ENCODE measurements at regions not wholly inside any gene's neighbourhood (a gene's known extent, or its start where the extent isn't known, plus 50 kb on each side); places are given as distances from the start of the nearest gene placed in this dataset.

- no peak for TF ChIP-seq CHD2 (IDR thresholded peaks at IDR 0.05; ENCODE audit: low read depth, low read length)
- TF ChIP-seq, protein P1, sequence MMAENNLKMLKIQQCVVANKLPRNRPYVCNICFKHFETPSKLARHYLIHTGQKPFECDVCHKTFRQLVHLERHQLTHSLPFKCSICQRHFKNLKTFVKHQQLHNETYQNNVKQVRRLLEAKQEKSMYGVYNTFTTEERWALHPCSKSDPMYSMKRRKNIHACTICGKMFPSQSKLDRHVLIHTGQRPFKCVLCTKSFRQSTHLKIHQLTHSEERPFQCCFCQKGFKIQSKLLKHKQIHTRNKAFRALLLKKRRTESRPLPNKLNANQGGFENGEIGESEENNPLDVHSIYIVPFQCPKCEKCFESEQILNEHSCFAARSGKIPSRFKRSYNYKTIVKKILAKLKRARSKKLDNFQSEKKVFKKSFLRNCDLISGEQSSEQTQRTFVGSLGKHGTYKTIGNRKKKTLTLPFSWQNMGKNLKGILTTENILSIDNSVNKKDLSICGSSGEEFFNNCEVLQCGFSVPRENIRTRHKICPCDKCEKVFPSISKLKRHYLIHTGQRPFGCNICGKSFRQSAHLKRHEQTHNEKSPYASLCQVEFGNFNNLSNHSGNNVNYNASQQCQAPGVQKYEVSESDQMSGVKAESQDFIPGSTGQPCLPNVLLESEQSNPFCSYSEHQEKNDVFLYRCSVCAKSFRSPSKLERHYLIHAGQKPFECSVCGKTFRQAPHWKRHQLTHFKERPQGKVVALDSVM (CRISPR knock-in tag; IDR thresholded peaks at IDR 0.05), result no peak
- TF ChIP-seq, protein P2, sequence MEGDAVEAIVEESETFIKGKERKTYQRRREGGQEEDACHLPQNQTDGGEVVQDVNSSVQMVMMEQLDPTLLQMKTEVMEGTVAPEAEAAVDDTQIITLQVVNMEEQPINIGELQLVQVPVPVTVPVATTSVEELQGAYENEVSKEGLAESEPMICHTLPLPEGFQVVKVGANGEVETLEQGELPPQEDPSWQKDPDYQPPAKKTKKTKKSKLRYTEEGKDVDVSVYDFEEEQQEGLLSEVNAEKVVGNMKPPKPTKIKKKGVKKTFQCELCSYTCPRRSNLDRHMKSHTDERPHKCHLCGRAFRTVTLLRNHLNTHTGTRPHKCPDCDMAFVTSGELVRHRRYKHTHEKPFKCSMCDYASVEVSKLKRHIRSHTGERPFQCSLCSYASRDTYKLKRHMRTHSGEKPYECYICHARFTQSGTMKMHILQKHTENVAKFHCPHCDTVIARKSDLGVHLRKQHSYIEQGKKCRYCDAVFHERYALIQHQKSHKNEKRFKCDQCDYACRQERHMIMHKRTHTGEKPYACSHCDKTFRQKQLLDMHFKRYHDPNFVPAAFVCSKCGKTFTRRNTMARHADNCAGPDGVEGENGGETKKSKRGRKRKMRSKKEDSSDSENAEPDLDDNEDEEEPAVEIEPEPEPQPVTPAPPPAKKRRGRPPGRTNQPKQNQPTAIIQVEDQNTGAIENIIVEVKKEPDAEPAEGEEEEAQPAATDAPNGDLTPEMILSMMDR (CRISPR knock-in tag; IDR thresholded peaks at IDR 0.05), result no peak
- no peak for TF ChIP-seq HNF1B (CRISPR knock-in tag; IDR thresholded peaks at IDR 0.05)
- TF ChIP-seq, protein P3, sequence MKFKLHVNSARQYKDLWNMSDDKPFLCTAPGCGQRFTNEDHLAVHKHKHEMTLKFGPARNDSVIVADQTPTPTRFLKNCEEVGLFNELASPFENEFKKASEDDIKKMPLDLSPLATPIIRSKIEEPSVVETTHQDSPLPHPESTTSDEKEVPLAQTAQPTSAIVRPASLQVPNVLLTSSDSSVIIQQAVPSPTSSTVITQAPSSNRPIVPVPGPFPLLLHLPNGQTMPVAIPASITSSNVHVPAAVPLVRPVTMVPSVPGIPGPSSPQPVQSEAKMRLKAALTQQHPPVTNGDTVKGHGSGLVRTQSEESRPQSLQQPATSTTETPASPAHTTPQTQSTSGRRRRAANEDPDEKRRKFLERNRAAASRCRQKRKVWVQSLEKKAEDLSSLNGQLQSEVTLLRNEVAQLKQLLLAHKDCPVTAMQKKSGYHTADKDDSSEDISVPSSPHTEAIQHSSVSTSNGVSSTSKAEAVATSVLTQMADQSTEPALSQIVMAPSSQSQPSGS (CRISPR knock-in tag; IDR thresholded peaks at IDR 0.05), result no peak
- no peak for TF ChIP-seq ZNF660 (CRISPR knock-in tag; IDR thresholded peaks at IDR 0.05; ENCODE audit: borderline replicate concordance, low read depth)
- no peak for TF ChIP-seq SMARCC2 (IDR thresholded peaks at IDR 0.05)
Measured at GRCh38 chr13:44046428-44046827, 166.7 kb downstream of the LACC1 start.
